GM23338 (cell line): ENCODE measurements at regions not wholly inside any gene's neighbourhood (a gene's known extent, or its start where the extent isn't known, plus 50 kb on each side); places are given as distances from the start of the nearest gene placed in this dataset.
A peak's percentile ranks its signal among the peaks of the same experiment; 100 is the strongest.

ENCODE experiments used
- ATAC-seq: fragments of 200-7000 bp; cut with Tn5 transposase; 3 replicates; pipeline ENCODE4 v1.9.1; 2020
- DNase-seq: peaks from one replicate; pipeline ENCODE4 v3.0.0-alpha.2; 2015; ENCODE audit warnings: low spot score
- H2AFZ ChIP-seq: fragments of 200-600 bp; sonication (generic); 2 replicates; pipeline ENCODE4 v1.8.0; 2016; ENCODE audit warnings: antibody characterized with exemption, mild to moderate bottlenecking, moderate library complexity
- H3F3A ChIP-seq: fragments of 200-600 bp; sonication (generic); replicated peaks from 2 replicates; pipeline ENCODE4 v1.8.0; 2017; ENCODE audit warnings: antibody characterized with exemption, mixed run types, low read depth
- H3K27ac ChIP-seq: fragments of 200-600 bp; sonication (generic); 2 replicates; pipeline ENCODE4 v1.6.1; 2016; ENCODE audit warnings: low read depth
- H3K27me3 ChIP-seq: fragments of 200-600 bp; sonication (generic); 2 replicates; pipeline ENCODE4 v1.8.0; 2016; ENCODE audit warnings: mild to moderate bottlenecking, mixed run types, moderate library complexity; ENCODE audit not compliant: insufficient read depth
- H3K36me3 ChIP-seq: fragments of 200-600 bp; sonication (generic); 2 replicates; pipeline ENCODE4 v1.8.0; 2016; ENCODE audit warnings: mild to moderate bottlenecking; ENCODE audit not compliant: insufficient read depth
- H3K4me1 ChIP-seq: fragments of 200-600 bp; sonication (generic); 2 replicates; pipeline ENCODE4 v1.8.0; 2016; ENCODE audit warnings: mild to moderate bottlenecking, moderate library complexity; ENCODE audit not compliant: insufficient read depth
- H3K4me2 ChIP-seq: fragments of 200-600 bp; sonication (generic); 2 replicates; pipeline ENCODE4 v1.7.1; 2017; ENCODE audit warnings: mixed run types
- H3K4me3 ChIP-seq: fragments of 200-600 bp; sonication (generic); 2 replicates; pipeline ENCODE4 v1.6.1; 2016; ENCODE audit warnings: mixed run types
- H3K79me2 ChIP-seq: fragments of 200-600 bp; sonication (generic); replicated peaks from 2 replicates; pipeline ENCODE4 v1.8.0; 2017; ENCODE audit warnings: mild to moderate bottlenecking; ENCODE audit not compliant: insufficient read depth
- H3K9me2 ChIP-seq: fragments of 200-600 bp; sonication (generic); 2 replicates; pipeline ENCODE4 v1.8.0; 2017; ENCODE audit not compliant: insufficient read depth
- H4K20me1 ChIP-seq: fragments of 200-600 bp; sonication (generic); replicated peaks from 2 replicates; pipeline ENCODE4 v1.8.0; 2017; ENCODE audit warnings: mild to moderate bottlenecking; ENCODE audit not compliant: insufficient read depth
- H3K27ac Mint-ChIP-seq: 2 replicates; pipeline ENCODE4 v1.8.0; 2020; ENCODE audit warnings: inconsistent platforms, mild to moderate bottlenecking, moderate library complexity, mixed read lengths
- H3K27me3 Mint-ChIP-seq: 3 replicates; pipeline ENCODE4 v1.8.0; 2022; ENCODE audit warnings: low read depth, mild to moderate bottlenecking, moderate library complexity, mixed read lengths, inconsistent platforms; ENCODE audit not compliant: insufficient read depth, poor library complexity
- H3K36me3 Mint-ChIP-seq: 3 replicates; pipeline ENCODE4 v1.8.0; 2021; ENCODE audit warnings: low read depth, mild to moderate bottlenecking, inconsistent platforms, moderate library complexity, mixed read lengths
- H3K4me1 Mint-ChIP-seq: 3 replicates; pipeline ENCODE4 v1.8.0; 2020; ENCODE audit warnings: mild to moderate bottlenecking, inconsistent platforms, mixed read lengths
- H3K4me3 Mint-ChIP-seq: 3 replicates; pipeline ENCODE4 v1.8.0; 2021; ENCODE audit warnings: moderate library complexity, mild to moderate bottlenecking, inconsistent platforms, mixed read lengths
- H3K9me3 Mint-ChIP-seq: 3 replicates; pipeline ENCODE4 v1.8.0; 2020; ENCODE audit warnings: moderate library complexity, mild to moderate bottlenecking, inconsistent platforms, mixed read lengths
- CREB1 ChIP-seq: fragments of 250-450 bp; sonication (Bioruptor Pico); IDR thresholded peaks from 2 replicates; pipeline ENCODE4 v1.5.0; 2020; ENCODE audit warnings: low read depth, mild to moderate bottlenecking, moderate library complexity
- CTCF ChIP-seq, 2 experiments: fragments of 200-600 bp in 1 of 2; sonication (generic) in 1 of 2; conservative IDR thresholded peaks; 2 replicates each; pipeline versions ENCODE4 v1.5.1 to v1.6.1; 2016 to 2017; ENCODE audit warnings: antibody characterized with exemption in 2 of 2, low read depth in 2 of 2, mild to moderate bottlenecking in 2 of 2, moderate library complexity in 1 of 2
- ETS1 ChIP-seq: IDR thresholded peaks from 2 replicates; pipeline ENCODE4 v1.6.1; 2016; ENCODE audit warnings: antibody characterized with exemption
- EZH2 ChIP-seq: fragments of 200-600 bp; sonication (generic); IDR thresholded peaks from one replicate; pipeline ENCODE4 v1.8.0; 2017; ENCODE audit warnings: antibody characterized with exemption, mild to moderate bottlenecking, low read depth; ENCODE audit not compliant: unreplicated experiment
- EZH2phosphoT487 ChIP-seq: fragments of 200-600 bp; sonication (generic); IDR thresholded peaks from one replicate; pipeline ENCODE4 v1.8.1; 2018; ENCODE audit warnings: antibody characterized with exemption; ENCODE audit not compliant: unreplicated experiment
- JUNB ChIP-seq: IDR thresholded peaks from one replicate; pipeline ENCODE4 v1.6.1; 2016; ENCODE audit warnings: antibody characterized with exemption; ENCODE audit not compliant: unreplicated experiment
- NANOG ChIP-seq: IDR thresholded peaks from 2 replicates; pipeline ENCODE4 v1.6.1; 2016; ENCODE audit warnings: antibody characterized with exemption, borderline replicate concordance
- POLR2AphosphoS5 ChIP-seq: IDR thresholded peaks from 2 replicates; pipeline ENCODE4 v1.6.1; 2016; ENCODE audit warnings: antibody characterized with exemption, low read depth
- STAT1 ChIP-seq: IDR thresholded peaks from one replicate; pipeline ENCODE4 v1.6.1; 2016; ENCODE audit warnings: antibody characterized with exemption; ENCODE audit not compliant: unreplicated experiment
- ZNF114 ChIP-seq: fragments of 250-450 bp; sonication (Bioruptor Pico); IDR thresholded peaks from 2 replicates; pipeline ENCODE4 v1.5.0; 2020; ENCODE audit warnings: mild to moderate bottlenecking, moderate library complexity
- ZNF331 ChIP-seq: fragments of 250-450 bp; sonication (Bioruptor Pico); IDR thresholded peaks from 2 replicates; pipeline ENCODE4 v1.5.0; 2020; ENCODE audit warnings: low read depth, mild to moderate bottlenecking, moderate library complexity
- TF ChIP-seq, protein P1 (sequence below): fragments of 250-450 bp; sonication (Bioruptor Pico); IDR thresholded peaks from 2 replicates; pipeline ENCODE4 v1.5.0; 2020; ENCODE audit warnings: mild to moderate bottlenecking, moderate library complexity
- TF ChIP-seq, protein P2 (sequence below): IDR thresholded peaks from one replicate; pipeline ENCODE4 v1.6.1; 2018; ENCODE audit warnings: antibody characterized with exemption; ENCODE audit not compliant: unreplicated experiment

- Histone ChIP-seq H2AFZ (peak overlapping the region; percentile 33; the same call in 1 of the 2 replicates), H3K27me3 (no peaks in the 10 kb centered on the region), H3K27ac (peak overlapping the region; percentile 48), H3K79me2 (no peaks in the 10 kb centered on the region), H3K36me3 (no peaks in the 10 kb centered on the region), H4K20me1 (no peaks in the 10 kb centered on the region), H3K4me2 (peak overlapping the region; percentile 17), H3F3A (0 out of 2 replicates have a peak, but pooled peaks cover 5% of the 10 kb centered on the region), H3K4me1 (peaks cover 31% of the 10 kb centered on the region), H3K9me2 (no peaks in the 10 kb centered on the region), H3K4me3 (no peak overlapping the region)
- H3K36me3 Mint-ChIP-seq, result no peaks in the 10 kb centered on the region
- TF ChIP-seq EZH2phosphoT487 (no peak), NANOG (no peak), EZH2 (no peak), CTCF (conservative IDR thresholded peaks at IDR 0.05; ENCODE audit: low read depth in 2 of 2) (no peak), CREB1 (CRISPR knock-in tag) (no peak), POLR2AphosphoS5 (no peak), ZNF114 (no peak), JUNB (no peak), STAT1 (no peak), ZNF331 (no peak), ETS1 (no peak)
- TF ChIP-seq, protein P1, sequence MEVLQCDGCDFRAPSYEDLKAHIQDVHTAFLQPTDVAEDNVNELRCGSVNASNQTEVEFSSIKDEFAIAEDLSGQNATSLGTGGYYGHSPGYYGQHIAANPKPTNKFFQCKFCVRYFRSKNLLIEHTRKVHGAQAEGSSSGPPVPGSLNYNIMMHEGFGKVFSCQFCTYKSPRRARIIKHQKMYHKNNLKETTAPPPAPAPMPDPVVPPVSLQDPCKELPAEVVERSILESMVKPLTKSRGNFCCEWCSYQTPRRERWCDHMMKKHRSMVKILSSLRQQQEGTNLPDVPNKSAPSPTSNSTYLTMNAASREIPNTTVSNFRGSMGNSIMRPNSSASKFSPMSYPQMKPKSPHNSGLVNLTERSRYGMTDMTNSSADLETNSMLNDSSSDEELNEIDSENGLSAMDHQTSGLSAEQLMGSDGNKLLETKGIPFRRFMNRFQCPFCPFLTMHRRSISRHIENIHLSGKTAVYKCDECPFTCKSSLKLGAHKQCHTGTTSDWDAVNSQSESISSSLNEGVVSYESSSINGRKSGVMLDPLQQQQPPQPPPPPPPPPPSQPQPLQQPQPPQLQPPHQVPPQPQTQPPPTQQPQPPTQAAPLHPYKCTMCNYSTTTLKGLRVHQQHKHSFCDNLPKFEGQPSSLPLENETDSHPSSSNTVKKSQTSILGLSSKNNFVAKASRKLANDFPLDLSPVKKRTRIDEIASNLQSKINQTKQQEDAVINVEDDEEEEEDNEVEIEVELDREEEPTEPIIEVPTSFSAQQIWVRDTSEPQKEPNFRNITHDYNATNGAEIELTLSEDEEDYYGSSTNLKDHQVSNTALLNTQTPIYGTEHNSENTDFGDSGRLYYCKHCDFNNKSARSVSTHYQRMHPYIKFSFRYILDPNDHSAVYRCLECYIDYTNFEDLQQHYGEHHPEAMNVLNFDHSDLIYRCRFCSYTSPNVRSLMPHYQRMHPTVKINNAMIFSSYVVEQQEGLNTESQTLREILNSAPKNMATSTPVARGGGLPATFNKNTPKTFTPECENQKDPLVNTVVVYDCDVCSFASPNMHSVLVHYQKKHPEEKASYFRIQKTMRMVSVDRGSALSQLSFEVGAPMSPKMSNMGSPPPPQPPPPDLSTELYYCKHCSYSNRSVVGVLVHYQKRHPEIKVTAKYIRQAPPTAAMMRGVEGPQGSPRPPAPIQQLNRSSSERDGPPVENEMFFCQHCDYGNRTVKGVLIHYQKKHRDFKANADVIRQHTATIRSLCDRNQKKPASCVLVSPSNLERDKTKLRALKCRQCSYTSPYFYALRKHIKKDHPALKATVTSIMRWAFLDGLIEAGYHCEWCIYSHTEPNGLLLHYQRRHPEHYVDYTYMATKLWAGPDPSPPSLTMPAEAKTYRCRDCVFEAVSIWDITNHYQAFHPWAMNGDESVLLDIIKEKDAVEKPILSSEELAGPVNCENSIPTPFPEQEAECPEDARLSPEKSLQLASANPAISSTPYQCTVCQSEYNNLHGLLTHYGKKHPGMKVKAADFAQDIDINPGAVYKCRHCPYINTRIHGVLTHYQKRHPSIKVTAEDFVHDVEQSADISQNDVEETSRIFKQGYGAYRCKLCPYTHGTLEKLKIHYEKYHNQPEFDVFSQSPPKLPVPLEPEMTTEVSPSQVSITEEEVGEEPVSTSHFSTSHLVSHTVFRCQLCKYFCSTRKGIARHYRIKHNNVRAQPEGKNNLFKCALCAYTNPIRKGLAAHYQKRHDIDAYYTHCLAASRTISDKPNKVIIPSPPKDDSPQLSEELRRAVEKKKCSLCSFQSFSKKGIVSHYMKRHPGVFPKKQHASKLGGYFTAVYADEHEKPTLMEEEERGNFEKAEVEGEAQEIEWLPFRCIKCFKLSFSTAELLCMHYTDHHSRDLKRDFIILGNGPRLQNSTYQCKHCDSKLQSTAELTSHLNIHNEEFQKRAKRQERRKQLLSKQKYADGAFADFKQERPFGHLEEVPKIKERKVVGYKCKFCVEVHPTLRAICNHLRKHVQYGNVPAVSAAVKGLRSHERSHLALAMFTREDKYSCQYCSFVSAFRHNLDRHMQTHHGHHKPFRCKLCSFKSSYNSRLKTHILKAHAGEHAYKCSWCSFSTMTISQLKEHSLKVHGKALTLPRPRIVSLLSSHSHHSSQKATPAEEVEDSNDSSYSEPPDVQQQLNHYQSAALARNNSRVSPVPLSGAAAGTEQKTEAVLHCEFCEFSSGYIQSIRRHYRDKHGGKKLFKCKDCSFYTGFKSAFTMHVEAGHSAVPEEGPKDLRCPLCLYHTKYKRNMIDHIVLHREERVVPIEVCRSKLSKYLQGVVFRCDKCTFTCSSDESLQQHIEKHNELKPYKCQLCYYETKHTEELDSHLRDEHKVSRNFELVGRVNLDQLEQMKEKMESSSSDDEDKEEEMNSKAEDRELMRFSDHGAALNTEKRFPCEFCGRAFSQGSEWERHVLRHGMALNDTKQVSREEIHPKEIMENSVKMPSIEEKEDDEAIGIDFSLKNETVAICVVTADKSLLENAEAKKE (CRISPR knock-in tag), result no peak
- TF ChIP-seq, protein P2, sequence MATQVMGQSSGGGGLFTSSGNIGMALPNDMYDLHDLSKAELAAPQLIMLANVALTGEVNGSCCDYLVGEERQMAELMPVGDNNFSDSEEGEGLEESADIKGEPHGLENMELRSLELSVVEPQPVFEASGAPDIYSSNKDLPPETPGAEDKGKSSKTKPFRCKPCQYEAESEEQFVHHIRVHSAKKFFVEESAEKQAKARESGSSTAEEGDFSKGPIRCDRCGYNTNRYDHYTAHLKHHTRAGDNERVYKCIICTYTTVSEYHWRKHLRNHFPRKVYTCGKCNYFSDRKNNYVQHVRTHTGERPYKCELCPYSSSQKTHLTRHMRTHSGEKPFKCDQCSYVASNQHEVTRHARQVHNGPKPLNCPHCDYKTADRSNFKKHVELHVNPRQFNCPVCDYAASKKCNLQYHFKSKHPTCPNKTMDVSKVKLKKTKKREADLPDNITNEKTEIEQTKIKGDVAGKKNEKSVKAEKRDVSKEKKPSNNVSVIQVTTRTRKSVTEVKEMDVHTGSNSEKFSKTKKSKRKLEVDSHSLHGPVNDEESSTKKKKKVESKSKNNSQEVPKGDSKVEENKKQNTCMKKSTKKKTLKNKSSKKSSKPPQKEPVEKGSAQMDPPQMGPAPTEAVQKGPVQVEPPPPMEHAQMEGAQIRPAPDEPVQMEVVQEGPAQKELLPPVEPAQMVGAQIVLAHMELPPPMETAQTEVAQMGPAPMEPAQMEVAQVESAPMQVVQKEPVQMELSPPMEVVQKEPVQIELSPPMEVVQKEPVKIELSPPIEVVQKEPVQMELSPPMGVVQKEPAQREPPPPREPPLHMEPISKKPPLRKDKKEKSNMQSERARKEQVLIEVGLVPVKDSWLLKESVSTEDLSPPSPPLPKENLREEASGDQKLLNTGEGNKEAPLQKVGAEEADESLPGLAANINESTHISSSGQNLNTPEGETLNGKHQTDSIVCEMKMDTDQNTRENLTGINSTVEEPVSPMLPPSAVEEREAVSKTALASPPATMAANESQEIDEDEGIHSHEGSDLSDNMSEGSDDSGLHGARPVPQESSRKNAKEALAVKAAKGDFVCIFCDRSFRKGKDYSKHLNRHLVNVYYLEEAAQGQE, result no peak
- DNase-seq (peak; percentile 28), ATAC-seq (peak; percentile 71)
- H3K9me3 Mint-ChIP-seq, result no peaks in the 10 kb centered on the region
- peaks cover 2% of the 10 kb centered on the region for H3K27me3 Mint-ChIP-seq
- H3K27ac Mint-ChIP-seq, result peak overlapping the region; percentile 2; the same call in 1 of the 2 replicates
- H3K4me3 Mint-ChIP-seq, result no peak overlapping the region
- peaks cover 29% of the 10 kb centered on the region for H3K4me1 Mint-ChIP-seq
Observed at GRCh38 chr1:199976496-199977144, 50.9 kb upstream of the NR5A2 start.
